ENCODE measurements at regions not wholly inside any gene's neighbourhood (a gene's known extent, or its start where the extent isn't known, plus 50 kb on each side); places are given as distances from the start of the nearest gene placed in this dataset.
"Not testable (repeated sequence)": the region's sequence is repeated elsewhere in the genome, so short reads cannot be mapped to it uniquely, and the experiment has no call there.

GRCh38 chr4:115454228-115454627 is 340.8 kb upstream of the NDST4 start:
- ChIA-PET POLR2A (no interaction called here), CTCF (no interaction called here)
- Histone ChIP-seq H3K4me3 (ENCODE audit: low read depth, low read length) (no peak overlapping the region), H3K9me3 (ENCODE audit: control insufficient read depth, insufficient read depth, low read length) (peaks cover 6% of the 10 kb centered on the region), H3K27me3 (ENCODE audit: control insufficient read depth, insufficient read depth, low read length) (no peaks in the 10 kb centered on the region), H3K27ac (ENCODE audit: low read depth, low read length) (no peak overlapping the region)
- TF ChIP-seq CTCF (IDR thresholded peaks at IDR 0.05; ENCODE audit: low read depth, low read length), result no peak
- no peak for DNase-seq (ENCODE audit: low read depth, low spot score)

GRCh38 chr4:115453416-115453815 is 340.0 kb upstream of the NDST4 start:
- Histone ChIP-seq H3K27me3 (ENCODE audit: control insufficient read depth, insufficient read depth, low read length) (no peaks in the 10 kb centered on the region), H3K27ac (ENCODE audit: low read depth, low read length) (no peak overlapping the region), H3K4me3 (ENCODE audit: low read depth, low read length) (no peak overlapping the region), H3K9me3 (ENCODE audit: control insufficient read depth, insufficient read depth, low read length) (peaks cover 6% of the 10 kb centered on the region)
- no peak for TF ChIP-seq CTCF (IDR thresholded peaks at IDR 0.05; ENCODE audit: low read depth, low read length)
- CTCF ChIA-PET, result no interaction called here
- DNase-seq (ENCODE audit: low read depth, low spot score), result no peak
- POLR2A ChIA-PET, result no interaction called here

- POLR2A ChIA-PET; DNase-seq (ENCODE audit: low read depth, low spot score); H3K4me3 ChIP-seq (ENCODE audit: low read depth, low read length); H3K27me3 ChIP-seq (ENCODE audit: control insufficient read depth, insufficient read depth, low read length); CTCF ChIA-PET; H3K27ac ChIP-seq (ENCODE audit: low read depth, low read length); H3K9me3 ChIP-seq (ENCODE audit: control insufficient read depth, insufficient read depth, low read length): not testable (repeated sequence)
These were observed 338.8 kb upstream of the NDST4 start for GRCh38 chr4:115452229-115452628.

- Histone ChIP-seq H3K9me3 (ENCODE audit: control insufficient read depth, insufficient read depth, low read length) (no peaks in the 10 kb centered on the region), H3K27me3 (ENCODE audit: control insufficient read depth, insufficient read depth, low read length) (no peaks in the 10 kb centered on the region), H3K4me3 (ENCODE audit: low read depth, low read length) (no peak overlapping the region), H3K27ac (ENCODE audit: low read depth, low read length) (no peak overlapping the region)
- DNase-seq (ENCODE audit: low read depth, low spot score), result no peak
- ChIA-PET POLR2A (no interaction called here), CTCF (no interaction called here)
- TF ChIP-seq CTCF (IDR thresholded peaks at IDR 0.05; ENCODE audit: low read depth, low read length), result no peak
These were observed 324.3 kb upstream of the NDST4 start for GRCh38 chr4:115437739-115438138.

GRCh38 chr4:115433491-115433890 is 320.1 kb upstream of the NDST4 start:
- DNase-seq (ENCODE audit: low read depth, low spot score), result no peak
- ChIA-PET POLR2A (no interaction called here), CTCF (no interaction called here)
- H3K9me3 ChIP-seq (ENCODE audit: control insufficient read depth, insufficient read depth, low read length), result no peaks in the 10 kb centered on the region
- H3K27ac ChIP-seq (ENCODE audit: low read depth, low read length), result no peak overlapping the region
- no peak overlapping the region for H3K4me3 ChIP-seq (ENCODE audit: low read depth, low read length)
- no peaks in the 10 kb centered on the region for H3K27me3 ChIP-seq (ENCODE audit: control insufficient read depth, insufficient read depth, low read length)
- no peak for TF ChIP-seq CTCF (IDR thresholded peaks at IDR 0.05; ENCODE audit: low read depth, low read length)

- Histone ChIP-seq H3K27me3 (ENCODE audit: control insufficient read depth, insufficient read depth, low read length) (no peaks in the 10 kb centered on the region), H3K27ac (ENCODE audit: low read depth, low read length) (no peak overlapping the region), H3K9me3 (ENCODE audit: control insufficient read depth, insufficient read depth, low read length) (peaks cover under 1% of the 10 kb centered on the region; the same call in 1 of the 2 replicates), H3K4me3 (ENCODE audit: low read depth, low read length) (no peak overlapping the region)
- POLR2A ChIA-PET, result no interaction called here
- TF ChIP-seq CTCF (IDR thresholded peaks at IDR 0.05; ENCODE audit: low read depth, low read length), result no peak
- no peak for DNase-seq (ENCODE audit: low read depth, low spot score)
- CTCF ChIA-PET, result no interaction called here
These were observed 316.6 kb upstream of the NDST4 start for GRCh38 chr4:115430024-115430423.

All from AG04450 (cell line).